ENCODE measurements at regions not wholly inside any gene's neighbourhood (a gene's known extent, or its start where the extent isn't known, plus 50 kb on each side); places are given as distances from the start of the nearest gene placed in this dataset.

- TF ChIP-seq CTCF (IDR thresholded peaks at IDR 0.05), result no peak
- TF ChIP-seq TCF7L2 (IDR thresholded peaks at IDR 0.05; ENCODE audit: low read depth, low read length), result no peak
- no peak for TF ChIP-seq POLR2AphosphoS5 (IDR thresholded peaks at IDR 0.05; ENCODE audit: low read depth, low read length)
- no peak for TF ChIP-seq SIN3A (IDR thresholded peaks at IDR 0.05; ENCODE audit: borderline replicate concordance, insufficient read depth, low read depth, low read length)
Observed at GRCh38 chr3:187986514-187986934, 167.4 kb upstream of the LPP start.

Data from Panc1 (cell line).